ENCODE measurements at regions not wholly inside any gene's neighbourhood (a gene's known extent, or its start where the extent isn't known, plus 50 kb on each side); places are given as distances from the start of the nearest gene placed in this dataset.
"Not testable (repeated sequence)": the region's sequence is repeated elsewhere in the genome, so short reads cannot be mapped to it uniquely, and the experiment has no call there.

DNA sequence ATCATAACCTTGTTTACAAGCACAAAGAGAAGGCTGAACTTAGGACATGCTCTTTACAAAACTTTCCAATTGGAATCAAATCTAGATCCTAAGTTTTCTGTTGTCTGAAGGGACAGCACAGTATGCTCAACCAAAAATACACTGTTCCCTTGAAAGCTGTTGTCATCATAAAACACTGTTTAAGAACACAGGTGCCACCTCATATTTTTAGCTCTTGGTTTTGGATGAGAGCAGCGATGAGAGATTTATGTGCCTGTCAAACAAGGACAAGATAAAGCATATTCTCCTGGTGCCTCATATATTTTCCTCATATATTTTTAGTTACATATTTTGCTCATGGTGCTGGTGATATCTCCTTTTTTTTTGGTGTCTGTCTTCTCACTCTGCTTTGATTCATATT is 788.4 kb downstream of the AACS start:
- POLR2A ChIA-PET = no interaction called here
- no peak for DNase-seq (ENCODE audit: low read depth, low spot score)
- TF ChIP-seq, protein P1, sequence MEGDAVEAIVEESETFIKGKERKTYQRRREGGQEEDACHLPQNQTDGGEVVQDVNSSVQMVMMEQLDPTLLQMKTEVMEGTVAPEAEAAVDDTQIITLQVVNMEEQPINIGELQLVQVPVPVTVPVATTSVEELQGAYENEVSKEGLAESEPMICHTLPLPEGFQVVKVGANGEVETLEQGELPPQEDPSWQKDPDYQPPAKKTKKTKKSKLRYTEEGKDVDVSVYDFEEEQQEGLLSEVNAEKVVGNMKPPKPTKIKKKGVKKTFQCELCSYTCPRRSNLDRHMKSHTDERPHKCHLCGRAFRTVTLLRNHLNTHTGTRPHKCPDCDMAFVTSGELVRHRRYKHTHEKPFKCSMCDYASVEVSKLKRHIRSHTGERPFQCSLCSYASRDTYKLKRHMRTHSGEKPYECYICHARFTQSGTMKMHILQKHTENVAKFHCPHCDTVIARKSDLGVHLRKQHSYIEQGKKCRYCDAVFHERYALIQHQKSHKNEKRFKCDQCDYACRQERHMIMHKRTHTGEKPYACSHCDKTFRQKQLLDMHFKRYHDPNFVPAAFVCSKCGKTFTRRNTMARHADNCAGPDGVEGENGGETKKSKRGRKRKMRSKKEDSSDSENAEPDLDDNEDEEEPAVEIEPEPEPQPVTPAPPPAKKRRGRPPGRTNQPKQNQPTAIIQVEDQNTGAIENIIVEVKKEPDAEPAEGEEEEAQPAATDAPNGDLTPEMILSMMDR (IDR thresholded peaks at IDR 0.05; ENCODE audit: insufficient read depth, low read length, missing control alignments) = no peak
- H3K4me3 ChIP-seq (ENCODE audit: low read depth, low read length) = no peak overlapping the region
- CTCF ChIA-PET = no interaction called here

DNA sequence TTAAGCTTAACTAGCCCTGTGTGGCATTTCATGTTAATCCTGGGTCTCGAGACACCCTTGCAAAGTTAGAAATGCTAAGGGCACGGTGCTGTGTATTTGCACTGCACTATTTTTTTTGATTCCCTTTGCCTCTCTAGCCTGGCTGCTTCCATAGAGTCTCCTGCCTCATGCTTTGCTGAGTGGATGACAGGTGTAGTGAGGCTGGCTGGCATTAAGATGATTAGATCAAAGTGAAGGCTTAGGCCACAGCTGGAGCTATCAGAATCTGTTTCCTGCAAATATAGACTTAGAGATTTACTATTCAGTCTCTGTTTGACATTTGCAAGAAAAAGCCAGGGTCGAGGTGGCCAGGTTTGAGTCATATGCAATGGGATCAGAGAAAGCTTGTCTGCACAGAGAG is 791.1 kb downstream of the AACS start:
- no peak overlapping the region for H3K4me3 ChIP-seq (ENCODE audit: low read depth, low read length)
- ChIA-PET CTCF (no interaction called here), POLR2A (no interaction called here)
- no peak for DNase-seq (ENCODE audit: low read depth, low spot score)
- TF ChIP-seq, protein P1 (IDR thresholded peaks at IDR 0.05; ENCODE audit: insufficient read depth, low read length, missing control alignments) = no peak

DNA sequence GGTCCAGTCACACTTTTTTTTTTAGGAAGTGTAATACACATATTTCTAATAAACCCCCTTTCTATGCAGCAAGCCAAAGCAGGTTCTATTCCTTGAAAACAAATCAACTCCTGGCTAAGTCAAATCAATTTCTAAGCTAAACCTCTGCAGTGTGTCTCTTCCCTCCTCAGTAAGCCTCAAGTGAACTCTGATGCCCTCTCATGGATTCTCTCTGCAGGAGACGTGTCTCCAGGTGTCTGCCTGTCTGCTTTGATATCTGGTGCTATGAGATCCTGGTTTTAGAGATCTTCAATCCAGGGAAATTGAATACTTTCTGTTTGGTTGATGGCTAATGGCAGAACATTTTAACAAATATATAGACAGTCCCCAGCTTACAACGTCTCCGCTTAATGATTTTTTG is 791.7 kb downstream of the AACS start:
- POLR2A ChIA-PET = no interaction called here
- no peak overlapping the region for H3K4me3 ChIP-seq (ENCODE audit: low read depth, low read length)
- TF ChIP-seq, protein P1 (IDR thresholded peaks at IDR 0.05; ENCODE audit: insufficient read depth, low read length, missing control alignments) = no peak
- no peak for DNase-seq (ENCODE audit: low read depth, low spot score)
- CTCF ChIA-PET = no interaction called here

DNA sequence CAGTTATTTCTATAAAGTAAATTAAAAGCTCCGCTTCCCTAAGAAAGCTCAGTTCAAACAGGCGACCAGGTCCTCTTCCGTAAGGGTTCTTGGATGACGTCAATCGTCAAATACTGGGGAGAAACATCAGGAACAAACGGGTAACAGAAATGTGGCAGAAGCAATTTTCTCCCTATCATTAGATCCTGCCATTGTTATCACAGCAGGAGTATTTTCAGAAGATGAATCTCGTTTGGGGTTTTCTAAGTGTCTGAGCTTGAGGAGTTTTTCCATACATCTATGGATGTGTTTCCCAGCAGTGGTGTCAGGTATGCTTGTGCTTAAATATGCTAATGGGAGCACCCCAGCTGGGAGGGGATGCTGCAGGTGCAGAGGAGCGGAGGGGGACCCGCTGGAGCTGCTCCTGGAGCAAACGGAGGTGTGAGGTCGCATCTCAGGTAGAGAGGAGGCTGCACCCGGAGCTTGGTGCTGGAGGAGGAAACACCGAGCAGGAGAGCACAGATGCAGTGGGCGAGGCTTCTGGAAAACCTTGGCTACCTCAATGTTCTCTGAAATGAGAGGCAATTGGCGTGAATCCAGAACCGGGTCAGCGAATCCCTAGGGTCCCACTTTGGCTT is 795.5 kb downstream of the AACS start:
- ChIA-PET CTCF (no interaction called here), POLR2A (no interaction called here)
- TF ChIP-seq, protein P1 (IDR thresholded peaks at IDR 0.05; ENCODE audit: insufficient read depth, low read length, missing control alignments) = no peak
- no peak overlapping the region for H3K4me3 ChIP-seq (ENCODE audit: low read depth, low read length)
- DNase-seq (ENCODE audit: low read depth, low spot score) = no peak

DNA sequence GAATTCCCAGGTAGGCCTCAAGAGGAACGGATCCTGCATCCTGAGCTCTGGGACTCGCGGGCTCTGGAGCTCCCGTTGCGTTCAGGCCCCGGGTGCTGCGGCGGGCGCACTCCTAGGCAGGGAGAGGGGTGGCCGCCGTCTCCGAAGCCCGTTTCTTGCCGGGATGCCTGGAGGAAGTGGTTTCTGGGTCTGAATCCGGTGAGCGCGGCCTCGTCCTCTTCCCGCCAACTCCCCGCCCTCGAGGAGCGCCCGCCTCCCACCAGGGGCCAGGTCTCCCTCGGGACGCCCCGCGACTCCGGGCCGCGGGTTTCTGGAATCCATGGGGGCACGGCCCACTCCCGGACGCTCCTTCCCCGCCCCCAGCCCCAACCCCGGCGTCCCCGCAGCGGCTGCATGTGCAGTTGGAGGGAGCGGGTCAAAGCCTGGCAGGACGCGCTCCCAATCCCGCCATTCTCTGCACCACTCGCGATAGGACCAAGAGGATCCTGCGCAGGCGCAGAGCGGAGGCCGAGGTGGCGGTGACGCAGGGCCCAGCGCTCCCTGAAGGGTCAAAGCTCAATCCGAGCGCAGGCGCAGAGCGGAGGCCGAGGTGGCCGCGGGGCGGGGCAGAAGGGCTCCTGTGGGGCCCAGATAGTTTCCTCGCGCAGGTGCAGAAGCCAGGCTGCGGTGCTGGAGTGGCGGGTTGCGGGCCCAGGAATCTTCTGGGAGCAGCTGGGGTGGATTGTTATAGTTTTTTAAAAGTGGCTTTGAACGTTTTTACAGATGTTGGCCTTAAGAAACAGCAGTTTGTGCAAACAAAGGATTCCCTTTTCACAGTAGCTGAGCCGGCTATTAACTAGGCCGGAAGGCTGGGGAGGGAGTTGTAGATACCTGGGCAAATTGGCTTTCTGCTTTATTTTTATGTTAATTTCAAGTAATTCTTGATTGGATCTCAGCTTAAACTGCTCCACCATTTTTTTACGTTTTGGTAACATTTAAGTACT is 796.4 kb downstream of the AACS start:
- H3K4me3 ChIP-seq (ENCODE audit: low read depth, low read length) = no peak overlapping the region
- POLR2A ChIA-PET = no interaction called here
- CTCF ChIA-PET = no interaction called here
- TF ChIP-seq, protein P1 (IDR thresholded peaks at IDR 0.05; ENCODE audit: insufficient read depth, low read length, missing control alignments) = no peak
- no peak for DNase-seq (ENCODE audit: low read depth, low spot score)

DNA sequence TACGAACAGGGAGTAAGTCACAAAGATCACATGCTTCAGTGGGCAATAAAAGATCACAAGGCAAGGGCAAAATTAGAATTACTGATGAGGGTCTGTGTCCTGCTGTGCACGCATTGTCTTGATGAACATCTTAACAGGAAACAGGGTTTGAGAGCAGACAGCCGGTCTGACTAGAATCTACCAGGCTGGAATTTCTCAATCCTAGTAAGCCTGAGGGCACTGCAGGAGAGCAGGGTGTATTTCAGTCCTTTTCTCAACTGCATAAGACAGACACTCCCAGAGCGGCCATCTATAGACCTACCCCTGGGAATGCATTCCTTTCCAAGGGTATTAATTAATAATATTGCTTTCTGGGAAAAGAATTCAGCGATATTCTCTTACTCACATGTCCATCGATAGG is 800.0 kb downstream of the AACS start:
- CTCF ChIA-PET; POLR2A ChIA-PET; H3K4me3 ChIP-seq (ENCODE audit: low read depth, low read length); DNase-seq (ENCODE audit: low read depth, low spot score): not testable (repeated sequence)
